ENCODE measurements at regions not wholly inside any gene's neighbourhood (a gene's known extent, or its start where the extent isn't known, plus 50 kb on each side); places are given as distances from the start of the nearest gene placed in this dataset.

DNA sequence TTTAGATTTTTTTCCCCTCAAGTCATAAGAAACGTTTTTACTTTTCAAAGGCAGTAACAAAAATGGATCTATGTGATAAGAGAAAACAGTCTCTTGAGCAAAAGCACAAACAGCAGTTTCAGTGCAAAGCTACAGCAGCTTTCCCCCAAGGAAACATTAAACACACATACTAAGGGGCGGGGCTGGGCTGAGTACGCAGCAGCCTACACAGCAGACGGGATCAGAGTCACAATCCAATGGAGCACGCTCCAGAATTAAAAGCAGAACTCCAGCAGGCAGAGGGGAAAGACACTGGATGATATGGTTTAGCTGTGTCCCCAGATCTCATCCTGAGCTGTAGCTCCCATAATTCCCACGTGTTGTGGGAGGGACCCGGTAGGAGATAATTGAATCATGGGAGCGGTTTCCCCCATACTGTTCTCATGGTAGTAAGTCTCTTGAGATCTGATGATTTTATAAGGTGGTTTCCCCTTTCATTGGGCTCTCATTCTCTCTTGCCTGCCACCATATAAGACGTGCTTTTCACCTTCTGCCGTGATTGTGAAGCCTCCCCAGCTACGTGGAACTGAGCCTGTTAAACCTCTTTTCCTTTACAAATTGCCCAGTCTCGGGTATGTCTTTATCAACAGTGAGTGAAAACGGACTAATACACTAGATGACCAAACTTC lies 116.2 kb upstream of the SLCO3A1 start (continued):
- TF ChIP-seq, protein P1, sequence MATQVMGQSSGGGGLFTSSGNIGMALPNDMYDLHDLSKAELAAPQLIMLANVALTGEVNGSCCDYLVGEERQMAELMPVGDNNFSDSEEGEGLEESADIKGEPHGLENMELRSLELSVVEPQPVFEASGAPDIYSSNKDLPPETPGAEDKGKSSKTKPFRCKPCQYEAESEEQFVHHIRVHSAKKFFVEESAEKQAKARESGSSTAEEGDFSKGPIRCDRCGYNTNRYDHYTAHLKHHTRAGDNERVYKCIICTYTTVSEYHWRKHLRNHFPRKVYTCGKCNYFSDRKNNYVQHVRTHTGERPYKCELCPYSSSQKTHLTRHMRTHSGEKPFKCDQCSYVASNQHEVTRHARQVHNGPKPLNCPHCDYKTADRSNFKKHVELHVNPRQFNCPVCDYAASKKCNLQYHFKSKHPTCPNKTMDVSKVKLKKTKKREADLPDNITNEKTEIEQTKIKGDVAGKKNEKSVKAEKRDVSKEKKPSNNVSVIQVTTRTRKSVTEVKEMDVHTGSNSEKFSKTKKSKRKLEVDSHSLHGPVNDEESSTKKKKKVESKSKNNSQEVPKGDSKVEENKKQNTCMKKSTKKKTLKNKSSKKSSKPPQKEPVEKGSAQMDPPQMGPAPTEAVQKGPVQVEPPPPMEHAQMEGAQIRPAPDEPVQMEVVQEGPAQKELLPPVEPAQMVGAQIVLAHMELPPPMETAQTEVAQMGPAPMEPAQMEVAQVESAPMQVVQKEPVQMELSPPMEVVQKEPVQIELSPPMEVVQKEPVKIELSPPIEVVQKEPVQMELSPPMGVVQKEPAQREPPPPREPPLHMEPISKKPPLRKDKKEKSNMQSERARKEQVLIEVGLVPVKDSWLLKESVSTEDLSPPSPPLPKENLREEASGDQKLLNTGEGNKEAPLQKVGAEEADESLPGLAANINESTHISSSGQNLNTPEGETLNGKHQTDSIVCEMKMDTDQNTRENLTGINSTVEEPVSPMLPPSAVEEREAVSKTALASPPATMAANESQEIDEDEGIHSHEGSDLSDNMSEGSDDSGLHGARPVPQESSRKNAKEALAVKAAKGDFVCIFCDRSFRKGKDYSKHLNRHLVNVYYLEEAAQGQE (IDR thresholded peaks at IDR 0.05; ENCODE audit: unreplicated experiment) = no peak
- TF ChIP-seq, protein P2, sequence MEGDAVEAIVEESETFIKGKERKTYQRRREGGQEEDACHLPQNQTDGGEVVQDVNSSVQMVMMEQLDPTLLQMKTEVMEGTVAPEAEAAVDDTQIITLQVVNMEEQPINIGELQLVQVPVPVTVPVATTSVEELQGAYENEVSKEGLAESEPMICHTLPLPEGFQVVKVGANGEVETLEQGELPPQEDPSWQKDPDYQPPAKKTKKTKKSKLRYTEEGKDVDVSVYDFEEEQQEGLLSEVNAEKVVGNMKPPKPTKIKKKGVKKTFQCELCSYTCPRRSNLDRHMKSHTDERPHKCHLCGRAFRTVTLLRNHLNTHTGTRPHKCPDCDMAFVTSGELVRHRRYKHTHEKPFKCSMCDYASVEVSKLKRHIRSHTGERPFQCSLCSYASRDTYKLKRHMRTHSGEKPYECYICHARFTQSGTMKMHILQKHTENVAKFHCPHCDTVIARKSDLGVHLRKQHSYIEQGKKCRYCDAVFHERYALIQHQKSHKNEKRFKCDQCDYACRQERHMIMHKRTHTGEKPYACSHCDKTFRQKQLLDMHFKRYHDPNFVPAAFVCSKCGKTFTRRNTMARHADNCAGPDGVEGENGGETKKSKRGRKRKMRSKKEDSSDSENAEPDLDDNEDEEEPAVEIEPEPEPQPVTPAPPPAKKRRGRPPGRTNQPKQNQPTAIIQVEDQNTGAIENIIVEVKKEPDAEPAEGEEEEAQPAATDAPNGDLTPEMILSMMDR (conservative IDR thresholded peaks at IDR 0.05; ENCODE audit: low read depth in 2 of 2) = no peak
- no peak for TF ChIP-seq EZH2phosphoT487 (IDR thresholded peaks at IDR 0.05; ENCODE audit: unreplicated experiment)
- no peak for TF ChIP-seq CREB1 (CRISPR knock-in tag; IDR thresholded peaks at IDR 0.05; ENCODE audit: low read depth)
- no peak for TF ChIP-seq POLR2AphosphoS5 (IDR thresholded peaks at IDR 0.05; ENCODE audit: low read depth)
- TF ChIP-seq ZNF114 (CRISPR knock-in tag; IDR thresholded peaks at IDR 0.05) = no peak

- peaks cover 2% of the 10 kb centered on the region for H3K27me3 Mint-ChIP-seq (ENCODE audit: insufficient read depth, low read depth, poor library complexity)
- DNase-seq (ENCODE audit: low spot score) = no peak
- TF ChIP-seq, protein P3, sequence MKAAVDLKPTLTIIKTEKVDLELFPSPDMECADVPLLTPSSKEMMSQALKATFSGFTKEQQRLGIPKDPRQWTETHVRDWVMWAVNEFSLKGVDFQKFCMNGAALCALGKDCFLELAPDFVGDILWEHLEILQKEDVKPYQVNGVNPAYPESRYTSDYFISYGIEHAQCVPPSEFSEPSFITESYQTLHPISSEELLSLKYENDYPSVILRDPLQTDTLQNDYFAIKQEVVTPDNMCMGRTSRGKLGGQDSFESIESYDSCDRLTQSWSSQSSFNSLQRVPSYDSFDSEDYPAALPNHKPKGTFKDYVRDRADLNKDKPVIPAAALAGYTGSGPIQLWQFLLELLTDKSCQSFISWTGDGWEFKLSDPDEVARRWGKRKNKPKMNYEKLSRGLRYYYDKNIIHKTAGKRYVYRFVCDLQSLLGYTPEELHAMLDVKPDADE (IDR thresholded peaks at IDR 0.05) = no peak
- TF ChIP-seq CREB1 (CRISPR knock-in tag; IDR thresholded peaks at IDR 0.05; ENCODE audit: low read depth) = no peak
- no peak for TF ChIP-seq NANOG (IDR thresholded peaks at IDR 0.05; ENCODE audit: borderline replicate concordance)
- TF ChIP-seq, protein P4, sequence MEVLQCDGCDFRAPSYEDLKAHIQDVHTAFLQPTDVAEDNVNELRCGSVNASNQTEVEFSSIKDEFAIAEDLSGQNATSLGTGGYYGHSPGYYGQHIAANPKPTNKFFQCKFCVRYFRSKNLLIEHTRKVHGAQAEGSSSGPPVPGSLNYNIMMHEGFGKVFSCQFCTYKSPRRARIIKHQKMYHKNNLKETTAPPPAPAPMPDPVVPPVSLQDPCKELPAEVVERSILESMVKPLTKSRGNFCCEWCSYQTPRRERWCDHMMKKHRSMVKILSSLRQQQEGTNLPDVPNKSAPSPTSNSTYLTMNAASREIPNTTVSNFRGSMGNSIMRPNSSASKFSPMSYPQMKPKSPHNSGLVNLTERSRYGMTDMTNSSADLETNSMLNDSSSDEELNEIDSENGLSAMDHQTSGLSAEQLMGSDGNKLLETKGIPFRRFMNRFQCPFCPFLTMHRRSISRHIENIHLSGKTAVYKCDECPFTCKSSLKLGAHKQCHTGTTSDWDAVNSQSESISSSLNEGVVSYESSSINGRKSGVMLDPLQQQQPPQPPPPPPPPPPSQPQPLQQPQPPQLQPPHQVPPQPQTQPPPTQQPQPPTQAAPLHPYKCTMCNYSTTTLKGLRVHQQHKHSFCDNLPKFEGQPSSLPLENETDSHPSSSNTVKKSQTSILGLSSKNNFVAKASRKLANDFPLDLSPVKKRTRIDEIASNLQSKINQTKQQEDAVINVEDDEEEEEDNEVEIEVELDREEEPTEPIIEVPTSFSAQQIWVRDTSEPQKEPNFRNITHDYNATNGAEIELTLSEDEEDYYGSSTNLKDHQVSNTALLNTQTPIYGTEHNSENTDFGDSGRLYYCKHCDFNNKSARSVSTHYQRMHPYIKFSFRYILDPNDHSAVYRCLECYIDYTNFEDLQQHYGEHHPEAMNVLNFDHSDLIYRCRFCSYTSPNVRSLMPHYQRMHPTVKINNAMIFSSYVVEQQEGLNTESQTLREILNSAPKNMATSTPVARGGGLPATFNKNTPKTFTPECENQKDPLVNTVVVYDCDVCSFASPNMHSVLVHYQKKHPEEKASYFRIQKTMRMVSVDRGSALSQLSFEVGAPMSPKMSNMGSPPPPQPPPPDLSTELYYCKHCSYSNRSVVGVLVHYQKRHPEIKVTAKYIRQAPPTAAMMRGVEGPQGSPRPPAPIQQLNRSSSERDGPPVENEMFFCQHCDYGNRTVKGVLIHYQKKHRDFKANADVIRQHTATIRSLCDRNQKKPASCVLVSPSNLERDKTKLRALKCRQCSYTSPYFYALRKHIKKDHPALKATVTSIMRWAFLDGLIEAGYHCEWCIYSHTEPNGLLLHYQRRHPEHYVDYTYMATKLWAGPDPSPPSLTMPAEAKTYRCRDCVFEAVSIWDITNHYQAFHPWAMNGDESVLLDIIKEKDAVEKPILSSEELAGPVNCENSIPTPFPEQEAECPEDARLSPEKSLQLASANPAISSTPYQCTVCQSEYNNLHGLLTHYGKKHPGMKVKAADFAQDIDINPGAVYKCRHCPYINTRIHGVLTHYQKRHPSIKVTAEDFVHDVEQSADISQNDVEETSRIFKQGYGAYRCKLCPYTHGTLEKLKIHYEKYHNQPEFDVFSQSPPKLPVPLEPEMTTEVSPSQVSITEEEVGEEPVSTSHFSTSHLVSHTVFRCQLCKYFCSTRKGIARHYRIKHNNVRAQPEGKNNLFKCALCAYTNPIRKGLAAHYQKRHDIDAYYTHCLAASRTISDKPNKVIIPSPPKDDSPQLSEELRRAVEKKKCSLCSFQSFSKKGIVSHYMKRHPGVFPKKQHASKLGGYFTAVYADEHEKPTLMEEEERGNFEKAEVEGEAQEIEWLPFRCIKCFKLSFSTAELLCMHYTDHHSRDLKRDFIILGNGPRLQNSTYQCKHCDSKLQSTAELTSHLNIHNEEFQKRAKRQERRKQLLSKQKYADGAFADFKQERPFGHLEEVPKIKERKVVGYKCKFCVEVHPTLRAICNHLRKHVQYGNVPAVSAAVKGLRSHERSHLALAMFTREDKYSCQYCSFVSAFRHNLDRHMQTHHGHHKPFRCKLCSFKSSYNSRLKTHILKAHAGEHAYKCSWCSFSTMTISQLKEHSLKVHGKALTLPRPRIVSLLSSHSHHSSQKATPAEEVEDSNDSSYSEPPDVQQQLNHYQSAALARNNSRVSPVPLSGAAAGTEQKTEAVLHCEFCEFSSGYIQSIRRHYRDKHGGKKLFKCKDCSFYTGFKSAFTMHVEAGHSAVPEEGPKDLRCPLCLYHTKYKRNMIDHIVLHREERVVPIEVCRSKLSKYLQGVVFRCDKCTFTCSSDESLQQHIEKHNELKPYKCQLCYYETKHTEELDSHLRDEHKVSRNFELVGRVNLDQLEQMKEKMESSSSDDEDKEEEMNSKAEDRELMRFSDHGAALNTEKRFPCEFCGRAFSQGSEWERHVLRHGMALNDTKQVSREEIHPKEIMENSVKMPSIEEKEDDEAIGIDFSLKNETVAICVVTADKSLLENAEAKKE (CRISPR knock-in tag; IDR thresholded peaks at IDR 0.05) = no peak
- no peak for TF ChIP-seq ZNF331 (CRISPR knock-in tag; IDR thresholded peaks at IDR 0.05; ENCODE audit: low read depth)
- no peak for TF ChIP-seq EZH2 (IDR thresholded peaks at IDR 0.05; ENCODE audit: low read depth, unreplicated experiment)
- no peak for TF ChIP-seq JUNB (IDR thresholded peaks at IDR 0.05; ENCODE audit: unreplicated experiment)
These were observed 111.5 kb upstream of the SLCO3A1 start for GRCh38 chr15:91741986-91742385.

More at GRCh38 chr15:91741986-91742385, 111.5 kb upstream of the SLCO3A1 start:
- Histone ChIP-seq H3F3A (replicated peaks; ENCODE audit: low read depth) (no peaks in the 10 kb centered on the region), H3K79me2 (replicated peaks; ENCODE audit: insufficient read depth) (no peaks in the 10 kb centered on the region), H3K4me2 (no peak overlapping the region), H3K9me2 (ENCODE audit: insufficient read depth) (peaks cover 7% of the 10 kb centered on the region; the same call in 1 of the 2 replicates), H2AFZ (no peak overlapping the region), H3K27me3 (ENCODE audit: insufficient read depth) (no peaks in the 10 kb centered on the region), H3K4me3 (no peak overlapping the region), H3K27ac (ENCODE audit: low read depth) (no peak overlapping the region), H3K4me1 (ENCODE audit: insufficient read depth) (no peaks in the 10 kb centered on the region), H3K36me3 (ENCODE audit: insufficient read depth) (no peaks in the 10 kb centered on the region), H4K20me1 (replicated peaks; ENCODE audit: insufficient read depth) (no peaks in the 10 kb centered on the region)
- Mint-ChIP-seq H3K4me1 (no peaks in the 10 kb centered on the region), H3K36me3 (ENCODE audit: low read depth) (no peaks in the 10 kb centered on the region), H3K4me3 (no peak overlapping the region), H3K27ac (no peak overlapping the region), H3K9me3 (peaks cover 12% of the 10 kb centered on the region; the same call in 2 of the 3 replicates)
- peak; percentile 41; the same call in 2 of the 3 replicates for ATAC-seq
